ENCODE measurements at regions not wholly inside any gene's neighbourhood (a gene's known extent, or its start where the extent isn't known, plus 50 kb on each side); places are given as distances from the start of the nearest gene placed in this dataset.

- TF ChIP-seq EZH2phosphoT487 (IDR thresholded peaks at IDR 0.05; ENCODE audit: low read depth): no peak
- no peak for TF ChIP-seq CTCF (IDR thresholded peaks at IDR 0.05; ENCODE audit: low read depth, low read length)
Measured at GRCh38 chr2:35598310-35598709, 757.3 kb upstream of the CRIM1 start.

Measured in OCI-LY3 (cell line).